GM12891 (cell line): ENCODE measurements at regions not wholly inside any gene's neighbourhood (a gene's known extent, or its start where the extent isn't known, plus 50 kb on each side); places are given as distances from the start of the nearest gene placed in this dataset.

Source experiments
- DNase-seq: peaks from one replicate; pipeline ENCODE4 v3.0.0; 2011; ENCODE audit warnings: low spot score; ENCODE audit not compliant: insufficient read length
- FAIRE-seq: peaks from 2 replicates; lab custom pipeline; 2011; peaks lifted over from hg19 to GRCh38; lab: Jason Lieb, UNC
- PAX5 ChIP-seq: IDR thresholded peaks from 2 replicates; pipeline ENCODE4 v1.6.1; 2011; ENCODE audit warnings: low read length, moderate library complexity, mild to moderate bottlenecking; ENCODE audit not compliant: insufficient read depth, severe bottlenecking
- POLR2A ChIP-seq: IDR thresholded peaks from 2 replicates; pipeline ENCODE4 v1.6.1; 2011; ENCODE audit warnings: low read depth, low read length, control low read depth
- POLR2AphosphoS5 ChIP-seq: IDR thresholded peaks from 2 replicates; pipeline ENCODE4 v1.6.1; 2011; ENCODE audit warnings: low read depth, low read length, control low read depth
- POU2F2 ChIP-seq: IDR thresholded peaks from 2 replicates; pipeline ENCODE4 v1.6.1; 2011; ENCODE audit warnings: low read depth, mild to moderate bottlenecking, control low read depth, low read length, moderate library complexity
- SPI1 ChIP-seq: IDR thresholded peaks from 2 replicates; pipeline ENCODE4 v1.6.1; 2011; ENCODE audit warnings: low read depth, low read length, control low read depth
- TAF1 ChIP-seq: IDR thresholded peaks from 2 replicates; pipeline ENCODE4 v1.6.1; 2011; ENCODE audit warnings: low read depth, low read length, control low read depth

DNA sequence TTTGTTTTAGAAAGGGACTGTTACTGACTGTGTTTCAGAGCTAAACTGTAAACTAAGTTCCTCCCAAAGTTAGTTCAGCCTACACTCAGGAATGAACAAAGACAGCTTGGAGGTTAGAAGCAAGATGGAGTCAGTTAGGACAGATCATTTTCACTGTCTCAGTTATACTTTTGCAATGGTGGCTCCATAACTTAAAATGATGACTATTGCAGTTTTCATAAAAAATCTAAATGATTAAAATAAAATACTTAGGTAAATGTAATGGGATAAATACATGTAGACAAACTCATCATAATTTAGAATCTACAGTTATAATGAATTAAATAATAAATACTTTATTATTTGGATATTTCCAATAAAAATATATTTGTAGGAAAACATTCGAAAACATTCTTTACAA is 590.6 kb downstream of the EPHA7 start:
- FAIRE-seq (no peak), DNase-seq (no peak)
- TF ChIP-seq POLR2AphosphoS5: no peak
- no peak for TF ChIP-seq POU2F2
- TF ChIP-seq PAX5: no peak
- TF ChIP-seq POLR2A: no peak
- no peak for TF ChIP-seq TAF1
- TF ChIP-seq SPI1: no peak

DNA sequence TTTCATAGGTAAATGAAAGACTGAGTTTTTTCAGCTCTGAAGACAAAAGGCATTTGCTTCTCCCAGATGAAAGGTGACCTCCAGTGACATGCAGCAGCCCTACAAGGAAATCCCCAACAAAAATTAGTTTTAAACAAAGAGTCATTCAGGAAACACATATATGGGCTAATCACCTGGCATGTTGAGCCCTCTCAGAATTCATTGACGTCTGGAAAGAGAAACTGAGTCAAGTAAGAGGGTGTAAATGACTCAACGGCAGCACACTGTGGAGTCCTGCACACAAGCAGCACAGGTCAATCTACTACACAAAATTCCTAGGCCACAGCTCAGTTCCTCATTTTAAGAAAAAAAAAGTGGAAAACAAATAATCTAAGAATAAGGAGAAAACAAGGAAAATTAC is 592.3 kb downstream of the EPHA7 start:
- TF ChIP-seq SPI1 (peak; percentile 49; the same call in 1 of the 2 replicates), POLR2AphosphoS5 (no peak), POLR2A (no peak), TAF1 (no peak), PAX5 (no peak)
- FAIRE-seq: no peak
- no peak for DNase-seq

DNA sequence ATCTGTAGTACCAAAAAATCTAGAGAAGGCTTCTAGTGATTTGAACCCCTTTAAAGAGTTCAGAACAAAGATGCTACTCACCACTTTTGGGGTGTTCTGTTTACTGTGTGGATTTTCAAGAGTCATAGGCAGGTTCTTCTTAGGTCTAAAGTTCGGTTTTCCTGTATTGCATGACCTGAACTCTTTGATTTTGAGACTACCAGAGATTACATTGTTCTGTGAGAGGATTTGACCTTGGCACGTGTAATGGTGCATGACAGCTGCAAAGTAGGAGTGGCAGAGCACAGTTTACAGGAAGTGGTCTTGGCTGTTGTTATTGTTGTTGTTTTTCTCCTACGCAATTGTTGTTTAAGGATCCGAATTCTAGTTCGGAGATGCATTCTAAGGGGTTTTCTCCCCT is 592.7 kb downstream of the EPHA7 start:
- DNase-seq (no peak), FAIRE-seq (no peak)
- no peak for TF ChIP-seq PAX5

DNA sequence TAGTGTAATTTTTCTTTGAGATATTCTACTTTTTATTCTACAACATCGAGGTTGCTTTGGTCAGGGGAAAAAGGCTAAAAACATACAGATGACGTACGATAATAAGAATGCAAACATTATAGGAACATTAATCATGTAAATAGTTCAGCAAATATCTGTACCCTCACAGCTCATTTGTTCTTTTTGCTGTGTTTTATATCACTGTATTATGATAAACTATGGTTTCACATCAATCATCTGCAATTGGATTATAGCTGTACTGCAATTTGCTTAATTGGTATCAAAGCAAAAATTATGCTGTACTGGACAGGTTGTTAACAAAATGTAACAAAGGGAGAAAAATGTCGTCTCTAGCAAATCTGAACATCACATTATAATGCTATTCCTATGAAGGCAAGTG is 597.1 kb downstream of the EPHA7 start:
- DNase-seq (no peak), FAIRE-seq (no peak)
- TF ChIP-seq POLR2A (no peak), POU2F2 (no peak), POLR2AphosphoS5 (no peak), SPI1 (no peak)

DNA sequence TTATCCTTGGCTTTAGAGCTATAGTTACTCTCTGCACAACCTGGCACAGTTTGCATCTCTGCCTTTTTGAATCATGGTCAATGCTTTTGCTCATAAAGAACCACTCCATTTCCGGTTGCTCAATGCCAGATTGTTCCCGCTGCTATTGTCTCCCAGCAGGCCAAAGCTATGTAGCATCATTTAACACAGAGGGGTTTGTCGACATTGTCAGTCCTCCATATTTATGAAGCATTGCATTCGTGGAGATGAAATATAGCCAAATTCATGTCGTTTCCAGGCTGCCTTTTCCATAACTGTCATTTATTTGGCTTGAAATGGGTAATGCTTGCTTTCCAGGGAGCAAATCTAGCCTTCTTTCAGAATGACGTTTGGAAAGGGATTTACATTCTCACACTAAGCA is 598.8 kb downstream of the EPHA7 start:
- no peak for DNase-seq
- no peak for FAIRE-seq
- TF ChIP-seq PAX5 (no peak), POLR2AphosphoS5 (no peak), TAF1 (no peak), POLR2A (no peak), POU2F2 (no peak), SPI1 (no peak)

GRCh38 chr6:92810913-92811312 is 608.4 kb downstream of the EPHA7 start:
- peak; percentile 35 for FAIRE-seq
- DNase-seq: peak; percentile 27
- no peak for TF ChIP-seq POLR2A
- TF ChIP-seq TAF1: no peak
- TF ChIP-seq PAX5: peak; percentile 71
- TF ChIP-seq SPI1: no peak
- no peak for TF ChIP-seq POU2F2
- no peak for TF ChIP-seq POLR2AphosphoS5

GRCh38 chr6:92806254-92806653 is 613.1 kb downstream of the EPHA7 start:
- TF ChIP-seq POLR2AphosphoS5 (no peak), POLR2A (no peak), SPI1 (no peak), PAX5 (no peak), TAF1 (no peak), POU2F2 (no peak)
- FAIRE-seq (no peak), DNase-seq (no peak)

DNA sequence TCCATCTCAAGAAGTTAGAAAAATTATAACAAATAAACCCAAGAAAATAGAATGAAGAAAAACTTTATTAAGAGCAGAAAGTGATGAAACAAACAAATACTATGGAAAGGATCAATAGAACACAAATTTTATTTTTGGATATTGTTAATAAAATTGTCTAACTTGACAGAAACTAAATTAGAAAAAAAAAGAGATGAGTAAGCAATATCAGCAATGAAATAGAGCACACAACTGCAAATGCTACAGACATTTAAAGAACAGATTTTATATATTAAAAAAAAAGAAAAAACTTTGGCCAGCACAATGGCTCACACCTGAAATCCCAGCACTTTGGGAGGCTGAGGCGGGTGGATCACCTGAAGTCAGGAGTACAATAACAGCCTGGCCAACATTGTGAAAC is 628.0 kb downstream of the EPHA7 start:
- DNase-seq: no peak
- no peak for TF ChIP-seq TAF1
- TF ChIP-seq POU2F2: no peak
- no peak for TF ChIP-seq POLR2A
- no peak for TF ChIP-seq PAX5
- TF ChIP-seq POLR2AphosphoS5: no peak
- TF ChIP-seq SPI1: no peak
- FAIRE-seq: no peak

GRCh38 chr6:92790381-92790780 is 629.0 kb downstream of the EPHA7 start:
- FAIRE-seq (no peak), DNase-seq (no peak)
- TF ChIP-seq SPI1: no peak
- no peak for TF ChIP-seq TAF1
- no peak for TF ChIP-seq POLR2A
- TF ChIP-seq POLR2AphosphoS5: no peak
- TF ChIP-seq POU2F2: no peak
- no peak for TF ChIP-seq PAX5

DNA sequence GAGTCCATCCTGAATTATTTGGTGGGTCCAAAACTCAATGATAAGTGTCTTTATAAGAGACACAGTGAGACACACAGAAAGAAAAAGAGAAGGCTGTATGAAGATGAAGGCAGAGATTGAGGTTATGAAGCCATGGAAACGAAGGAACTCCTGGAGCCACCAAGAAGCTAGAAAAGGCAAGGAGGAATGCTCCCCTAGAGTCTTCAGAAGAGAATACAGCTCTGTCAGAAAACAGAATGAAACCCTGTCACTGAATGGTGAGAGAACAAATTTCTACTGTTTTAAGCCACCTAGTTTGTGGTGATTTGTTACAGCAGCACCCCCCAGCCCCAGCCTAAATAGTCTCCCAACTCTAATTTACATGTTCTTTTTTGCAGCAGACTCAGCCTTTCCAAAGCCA is 635.1 kb downstream of the EPHA7 start:
- DNase-seq (no peak), FAIRE-seq (no peak)
- TF ChIP-seq PAX5 (no peak), POLR2AphosphoS5 (no peak), TAF1 (no peak), POLR2A (no peak), SPI1 (no peak), POU2F2 (no peak)
